Lung (tissue), 11 donors: ENCODE measurements at regions not wholly inside any gene's neighbourhood (a gene's known extent, or its start where the extent isn't known, plus 50 kb on each side); places are given as distances from the start of the nearest gene placed in this dataset.
"Not testable (repeated sequence)": the region's sequence is repeated elsewhere in the genome, so short reads cannot be mapped to it uniquely, and the experiment has no call there.

Experiments
- ATAC-seq: fragments of 200-7000 bp; cut with Tn5 transposase; one replicate; pipeline ENCODE4 v1.9.1; 2020; ENCODE audit warnings: moderate number of reproducible peaks; ENCODE audit not compliant: insufficient read depth, low FRiP score
- DNase-seq, 3 donors: peaks; one replicate each; pipeline ENCODE4 v3.0.0-alpha.2; 2013 to 2017
- H3K27ac ChIP-seq, 2 donors: one replicate each; pipeline ENCODE4 v1.5.1; 2013; ENCODE audit warnings: mild to moderate bottlenecking in 2 of 2, moderate library complexity in 2 of 2, control low read depth in 1 of 2, inconsistent platforms in 1 of 2, low read depth in 1 of 2, low read length in 1 of 2
- H3K27me3 ChIP-seq, 3 donors: one replicate each; pipeline ENCODE4 v1.5.1; 2013; ENCODE audit warnings: low read length in 2 of 3; ENCODE audit not compliant: control insufficient read depth in 3 of 3, insufficient read depth in 3 of 3
- H3K36me3 ChIP-seq, 4 donors: one replicate each; pipeline ENCODE4 v1.5.1; 2013; ENCODE audit warnings: low read length in 4 of 4, mild to moderate bottlenecking in 1 of 4, moderate library complexity in 1 of 4; ENCODE audit not compliant: control insufficient read depth in 4 of 4, insufficient read depth in 4 of 4
- H3K4me1 ChIP-seq, 5 donors: one replicate each; pipeline ENCODE4 v1.5.1; 2013; ENCODE audit warnings: low read length in 5 of 5, mild to moderate bottlenecking in 2 of 5, moderate library complexity in 1 of 5; ENCODE audit not compliant: control insufficient read depth in 5 of 5, insufficient read depth in 5 of 5
- H3K4me3 ChIP-seq: one replicate; pipeline ENCODE4 v1.5.1; 2013; ENCODE audit warnings: mild to moderate bottlenecking, control low read depth, moderate library complexity
- H3K9ac ChIP-seq, 2 donors: one replicate each; pipeline ENCODE4 v1.5.1; 2013; ENCODE audit warnings: low read length in 2 of 2, control low read depth in 1 of 2; ENCODE audit not compliant: insufficient read depth in 1 of 2
- H3K9me3 ChIP-seq, 4 donors: one replicate each; pipeline ENCODE4 v1.5.1; 2013; ENCODE audit warnings: low read length in 3 of 4, mild to moderate bottlenecking in 1 of 4, moderate library complexity in 1 of 4; ENCODE audit not compliant: control insufficient read depth in 4 of 4, insufficient read depth in 3 of 4
- WGBS, 2 donors: extraction: QIAGEN DNeasy Blood & Tissue Kit; methylation state at CpG; one replicate each; pipeline ENCODE4 v1.1.7; 2013; 5-methylcytosine and 5-hydroxymethylcytosine counted together
- TF ChIP-seq, protein P1 (sequence below): IDR thresholded peaks from 2 replicates; pipeline ENCODE4 v1.5.1; 2012; ENCODE audit warnings: mild to moderate bottlenecking; ENCODE audit errors: control extremely low read depth, extremely low read depth
- donor health status: control.
- donor health status: control.
- donor health status: Bipolar disorder and iron deficiency.
- donor health status: healthy.
- donor health status: DM: yes; HTN: yes; CAD: no.

DNA sequence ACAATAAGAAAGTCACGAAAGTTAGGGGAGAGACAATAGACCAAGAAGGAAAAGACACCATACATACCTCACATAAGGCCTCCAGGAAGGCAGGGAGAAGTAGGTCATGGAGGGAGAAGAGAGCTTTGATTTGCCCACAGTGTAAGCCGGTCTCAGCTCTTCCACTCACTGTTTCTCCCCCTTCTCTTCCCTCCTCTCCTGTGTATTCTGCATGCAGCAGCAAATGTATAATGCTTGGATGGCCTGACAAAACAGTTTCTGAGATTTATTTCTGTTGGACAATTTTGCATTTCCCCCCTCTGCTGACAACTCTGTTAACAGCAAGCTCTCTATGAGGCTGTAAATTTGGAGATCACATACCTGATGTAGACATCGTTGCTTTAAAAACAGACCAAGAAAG lies 318.9 kb downstream of the OMA1 start:
- Histone ChIP-seq H3K27me3 (no peaks in the 10 kb centered on the region), H3K4me3 (no peak overlapping the region), H3K36me3 (no peaks in the 10 kb centered on the region), H3K9ac (no peak overlapping the region), H3K9me3 (no peaks in the 10 kb centered on the region), H3K4me1 (no peaks in the 10 kb centered on the region), H3K27ac (no peak overlapping the region)
- TF ChIP-seq, protein P1, sequence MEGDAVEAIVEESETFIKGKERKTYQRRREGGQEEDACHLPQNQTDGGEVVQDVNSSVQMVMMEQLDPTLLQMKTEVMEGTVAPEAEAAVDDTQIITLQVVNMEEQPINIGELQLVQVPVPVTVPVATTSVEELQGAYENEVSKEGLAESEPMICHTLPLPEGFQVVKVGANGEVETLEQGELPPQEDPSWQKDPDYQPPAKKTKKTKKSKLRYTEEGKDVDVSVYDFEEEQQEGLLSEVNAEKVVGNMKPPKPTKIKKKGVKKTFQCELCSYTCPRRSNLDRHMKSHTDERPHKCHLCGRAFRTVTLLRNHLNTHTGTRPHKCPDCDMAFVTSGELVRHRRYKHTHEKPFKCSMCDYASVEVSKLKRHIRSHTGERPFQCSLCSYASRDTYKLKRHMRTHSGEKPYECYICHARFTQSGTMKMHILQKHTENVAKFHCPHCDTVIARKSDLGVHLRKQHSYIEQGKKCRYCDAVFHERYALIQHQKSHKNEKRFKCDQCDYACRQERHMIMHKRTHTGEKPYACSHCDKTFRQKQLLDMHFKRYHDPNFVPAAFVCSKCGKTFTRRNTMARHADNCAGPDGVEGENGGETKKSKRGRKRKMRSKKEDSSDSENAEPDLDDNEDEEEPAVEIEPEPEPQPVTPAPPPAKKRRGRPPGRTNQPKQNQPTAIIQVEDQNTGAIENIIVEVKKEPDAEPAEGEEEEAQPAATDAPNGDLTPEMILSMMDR: no peak
- ATAC-seq: no peak
- 85 to 91% methylated on average over 3 of the region's 3 CpGs for WGBS, 2 donors
- no peak for DNase-seq

DNA sequence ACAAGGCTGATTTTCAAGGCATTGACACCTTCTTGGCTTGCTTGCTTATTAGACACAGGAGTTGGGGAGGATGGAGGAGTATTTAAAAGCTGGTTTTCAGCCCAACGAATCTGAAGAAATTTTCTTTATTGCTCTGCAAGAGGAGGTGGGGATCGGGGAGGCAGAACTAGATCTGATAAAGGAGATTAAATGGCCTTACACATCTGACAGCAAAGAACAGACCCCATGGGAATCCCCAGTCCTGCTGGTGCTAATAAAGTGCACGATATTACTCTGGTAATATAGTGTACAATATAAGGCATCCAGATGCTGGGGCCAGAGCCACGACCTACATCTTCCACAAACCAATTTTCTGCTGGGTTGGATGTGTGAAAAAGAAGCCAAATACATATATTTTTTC lies 323.0 kb downstream of the OMA1 start:
- Histone ChIP-seq H3K4me1 (no peaks in the 10 kb centered on the region), H3K4me3 (no peak overlapping the region), H3K27me3 (peaks cover 0 to 8% (median 0%) of the 10 kb centered on the region in 3 donors), H3K9ac (no peak overlapping the region), H3K27ac (no peak overlapping the region), H3K36me3 (no peaks in the 10 kb centered on the region), H3K9me3 (no peaks in the 10 kb centered on the region)
- WGBS, 2 donors: 79 to 90% methylated on average over 4 of the region's 4 CpGs
- ATAC-seq: no peak
- TF ChIP-seq, protein P1: no peak
- no peak for DNase-seq

DNA sequence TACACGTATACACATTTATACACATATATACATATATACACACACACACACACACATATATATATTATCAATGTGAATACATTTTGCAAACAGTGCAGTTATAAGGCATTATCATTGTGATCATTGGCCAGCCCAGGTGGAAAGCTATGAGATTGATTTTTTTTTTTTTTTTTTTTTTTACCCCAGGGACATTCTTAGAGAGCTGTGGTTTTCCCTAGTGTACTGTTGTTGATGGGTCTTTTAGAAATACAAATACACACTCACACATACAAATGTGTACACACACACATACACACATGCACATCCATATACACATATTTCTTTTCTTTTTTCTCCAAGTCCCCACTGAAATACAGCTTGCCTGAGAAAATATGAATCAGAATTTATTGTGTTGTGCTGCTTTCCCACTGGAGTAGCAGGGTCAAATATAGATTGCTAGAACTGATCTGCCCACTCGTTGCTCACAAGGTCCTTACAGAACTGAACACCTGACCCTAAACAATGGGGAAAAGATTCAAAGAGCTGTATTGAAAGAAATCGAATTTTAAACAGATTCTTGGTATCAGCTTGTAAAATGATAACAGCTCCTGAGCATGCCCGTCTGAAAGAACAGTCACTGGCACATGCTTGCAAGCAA lies 325.6 kb downstream of the OMA1 start:
- WGBS, 2 donors: 74 to 79% methylated on average over 4 of the region's 4 CpGs
- Histone ChIP-seq H3K27ac (no peak overlapping the region), H3K4me1 (no peaks in the 10 kb centered on the region), H3K9me3 (peaks cover 0 to 4% (median 0%) of the 10 kb centered on the region in 4 donors), H3K4me3 (no peak overlapping the region), H3K36me3 (no peaks in the 10 kb centered on the region), H3K27me3 (peaks cover 0 to 8% (median 0%) of the 10 kb centered on the region in 3 donors), H3K9ac (no peak overlapping the region)
- TF ChIP-seq, protein P1: no peak
- ATAC-seq: no peak
- no peak for DNase-seq

DNA sequence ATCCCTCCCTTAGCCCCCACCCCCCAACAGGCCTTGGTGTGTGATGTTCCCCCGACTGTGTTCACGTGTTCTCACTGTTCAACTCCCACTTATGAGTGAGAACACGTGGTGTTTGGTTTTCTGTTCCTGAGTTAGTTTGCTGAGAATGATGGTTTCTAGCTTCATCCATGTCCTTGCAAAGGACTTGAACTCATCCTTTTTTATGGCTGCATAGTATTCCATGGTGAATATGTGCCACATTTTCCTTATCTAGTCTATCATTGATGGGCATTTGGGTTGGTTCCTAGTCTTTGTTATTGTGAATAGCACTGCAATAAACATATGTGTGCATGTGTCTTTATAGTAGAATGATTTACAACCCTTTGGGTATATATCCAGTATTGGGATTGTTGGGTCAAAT lies 330.4 kb downstream of the OMA1 start:
- not testable (repeated sequence) for H3K27me3 ChIP-seq, H3K36me3 ChIP-seq, ATAC-seq, H3K9me3 ChIP-seq, H3K27ac ChIP-seq, H3K4me3 ChIP-seq, H3K9ac ChIP-seq, H3K4me1 ChIP-seq, DNase-seq
- 95 to 98% methylated on average over 3 of the region's 3 CpGs for WGBS, 2 donors
